OCI-LY1 (cell line): ENCODE measurements at regions not wholly inside any gene's neighbourhood (a gene's known extent, or its start where the extent isn't known, plus 50 kb on each side); places are given as distances from the start of the nearest gene placed in this dataset.

Experiments
- H2AFZ ChIP-seq: fragments of 200-600 bp; sonication (generic), shearing (Covaris generic); 2 replicates; pipeline ENCODE4 v1.6.0; 2014; ENCODE audit warnings: antibody characterized with exemption, mild to moderate bottlenecking, low read length
- H3F3A ChIP-seq: fragments of 200-600 bp; sonication (generic), shearing (Covaris generic); 2 replicates; pipeline ENCODE4 v1.6.0; 2014; ENCODE audit warnings: mild to moderate bottlenecking, antibody characterized with exemption, low read length, moderate library complexity; ENCODE audit not compliant: insufficient read depth
- H3K27ac ChIP-seq: fragments of 200-600 bp; sonication (generic); 2 replicates; pipeline ENCODE4 v1.5.1; 2014; ENCODE audit warnings: low read length, mixed run types, mild to moderate bottlenecking, low read depth; ENCODE audit not compliant: poor library complexity, severe bottlenecking
- H3K27me3 ChIP-seq: fragments of 200-600 bp; sonication (generic); 2 replicates; pipeline ENCODE4 v1.6.0; 2014; ENCODE audit warnings: antibody characterized with exemption, mild to moderate bottlenecking, low read length, moderate library complexity; ENCODE audit not compliant: insufficient read depth
- H3K36me3 ChIP-seq: fragments of 200-600 bp; sonication (generic); 2 replicates; pipeline ENCODE4 v1.6.1; 2014; ENCODE audit warnings: mild to moderate bottlenecking, antibody characterized with exemption, low read length, moderate library complexity, mixed read lengths; ENCODE audit not compliant: insufficient read depth
- H3K4me1 ChIP-seq: fragments of 200-600 bp; sonication (generic); 2 replicates; pipeline ENCODE4 v1.5.1; 2014; ENCODE audit warnings: mild to moderate bottlenecking, low read length, moderate library complexity; ENCODE audit not compliant: insufficient read depth, severe bottlenecking
- H3K4me2 ChIP-seq: fragments of 200-600 bp; sonication (generic), shearing (Covaris generic); 2 replicates; pipeline ENCODE4 v1.6.1; 2014; ENCODE audit warnings: low read length
- H3K4me3 ChIP-seq: fragments of 200-600 bp; sonication (generic); 2 replicates; pipeline ENCODE4 v1.5.1; 2014; ENCODE audit warnings: low read length, low read depth, mild to moderate bottlenecking, mixed read lengths; ENCODE audit not compliant: poor library complexity, severe bottlenecking
- H3K79me2 ChIP-seq: fragments of 200-600 bp; shearing (Covaris generic); 2 replicates; pipeline ENCODE4 v1.6.1; 2016; ENCODE audit warnings: mixed run types, low read length, mixed read lengths; ENCODE audit not compliant: insufficient read depth
- H3K9ac ChIP-seq: fragments of 200-600 bp; sonication (generic), shearing (Covaris generic); 2 replicates; pipeline ENCODE4 v1.6.1; 2014; ENCODE audit warnings: mild to moderate bottlenecking, low read length, mixed read lengths
- H3K9me2 ChIP-seq: fragments of 200-600 bp; sonication (generic), shearing (Covaris generic); 2 replicates; pipeline ENCODE4 v1.6.1; 2014; ENCODE audit warnings: low read depth, mild to moderate bottlenecking, low read length, mixed read lengths
- H3K9me3 ChIP-seq: fragments of 200-600 bp; shearing (Covaris generic); 2 replicates; pipeline ENCODE4 v1.6.1; 2014; ENCODE audit warnings: low read length, mixed read lengths
- H4K20me1 ChIP-seq: fragments of 200-600 bp; sonication (generic), shearing (Covaris generic); 2 replicates; pipeline ENCODE4 v1.6.0; 2016; ENCODE audit warnings: mild to moderate bottlenecking, low read length; ENCODE audit not compliant: insufficient read depth
- CTCF ChIP-seq: fragments of 200-600 bp; sonication (generic), shearing (Covaris generic); IDR thresholded peaks from 2 replicates; pipeline ENCODE4 v1.5.1; 2017; ENCODE audit warnings: mild to moderate bottlenecking, antibody characterized with exemption, low read length, moderate library complexity, mixed read lengths
- EZH2 ChIP-seq: fragments of 200-600 bp; sonication (generic), shearing (Covaris generic); IDR thresholded peaks from 2 replicates; pipeline ENCODE4 v1.8.0; 2017; ENCODE audit warnings: borderline replicate concordance, mixed run types, mild to moderate bottlenecking, antibody characterized with exemption, low read length, moderate library complexity, mixed read lengths

- Histone ChIP-seq H3K9me2 (no peaks in the 10 kb centered on the region), H3K9ac (no peak overlapping the region), H3K36me3 (no peaks in the 10 kb centered on the region), H3K4me1 (no peaks in the 10 kb centered on the region), H3K27me3 (peaks cover 6% of the 10 kb centered on the region; the same call in 1 of the 2 replicates), H3K9me3 (no peaks in the 10 kb centered on the region), H4K20me1 (no peaks in the 10 kb centered on the region), H3K4me2 (no peak overlapping the region), H3K79me2 (no peaks in the 10 kb centered on the region), H2AFZ (no peak overlapping the region), H3K4me3 (no peak overlapping the region), H3K27ac (no peak overlapping the region), H3F3A (no peaks in the 10 kb centered on the region)
- TF ChIP-seq CTCF (peak; percentile 67), EZH2 (no peak)
Measured at GRCh38 chr2:104733226-104733943, 120.5 kb upstream of the POU3F3 start.

- H3K9ac ChIP-seq: no peak overlapping the region
- H3F3A ChIP-seq: no peaks in the 10 kb centered on the region
- no peak overlapping the region for H2AFZ ChIP-seq
- no peak overlapping the region for H3K27ac ChIP-seq
- H3K79me2 ChIP-seq: no peaks in the 10 kb centered on the region
- TF ChIP-seq EZH2: no peak
- TF ChIP-seq CTCF: no peak
- no peak overlapping the region for H3K4me3 ChIP-seq
- no peaks in the 10 kb centered on the region for H4K20me1 ChIP-seq
- no peaks in the 10 kb centered on the region for H3K9me2 ChIP-seq
- H3K9me3 ChIP-seq: no peaks in the 10 kb centered on the region
- H3K36me3 ChIP-seq: no peaks in the 10 kb centered on the region
- H3K4me2 ChIP-seq: no peak overlapping the region
- H3K4me1 ChIP-seq: no peaks in the 10 kb centered on the region
- H3K27me3 ChIP-seq: peaks cover 6% of the 10 kb centered on the region; the same call in 1 of the 2 replicates
Measured at GRCh38 chr2:104734937-104735586, 118.9 kb upstream of the POU3F3 start.

GRCh38 chr2:104736026-104736425 lies 117.9 kb upstream of the POU3F3 start:
- Histone ChIP-seq H3K4me3 (no peak overlapping the region), H3K9me2 (no peaks in the 10 kb centered on the region), H3F3A (no peaks in the 10 kb centered on the region), H4K20me1 (no peaks in the 10 kb centered on the region), H3K9ac (no peak overlapping the region), H3K36me3 (no peaks in the 10 kb centered on the region), H3K27me3 (peaks cover 6% of the 10 kb centered on the region; the same call in 1 of the 2 replicates), H3K9me3 (no peaks in the 10 kb centered on the region), H3K4me2 (no peak overlapping the region), H2AFZ (no peak overlapping the region), H3K27ac (no peak overlapping the region), H3K79me2 (no peaks in the 10 kb centered on the region), H3K4me1 (no peaks in the 10 kb centered on the region)
- TF ChIP-seq CTCF (no peak), EZH2 (no peak)
